ENCODE measurements at regions not wholly inside any gene's neighbourhood (a gene's known extent, or its start where the extent isn't known, plus 50 kb on each side); places are given as distances from the start of the nearest gene placed in this dataset.

GRCh38 chr1:199178646-199179045 is 539.8 kb downstream of the PTPRC start (continued):
- TF ChIP-seq ZNF530 (tag by site-specific recombination; IDR thresholded peaks at IDR 0.05; ENCODE audit: low read depth) (no peak), ZNF596 (tag by site-specific recombination; IDR thresholded peaks at IDR 0.05) (no peak), ZFP37 (tag by site-specific recombination; IDR thresholded peaks at IDR 0.05) (no peak), ZNF777 (tag by site-specific recombination; IDR thresholded peaks at IDR 0.05; ENCODE audit: borderline replicate concordance) (no peak), SP2 (tag by site-specific recombination; IDR thresholded peaks at IDR 0.05) (no peak), ZIC2 (tag by site-specific recombination; IDR thresholded peaks at IDR 0.05) (no peak)

GRCh38 chr1:199182186-199182843 is 543.5 kb downstream of the PTPRC start:
- POLR2A ChIA-PET: interaction anchor here (0.6 kb wide), 1 partner anchor 1542 kb away, joined by 3 read pairs; no protein-coding TSS in a partner anchor
- Histone ChIP-seq H3K36me3 (ENCODE audit: control insufficient read depth in 2 of 2, insufficient read depth in 1 of 2, low read length in 2 of 2) (no peaks in the 10 kb centered on the region), H3K4me3 (ENCODE audit: low read depth, low read length) (no peak overlapping the region), H3K27ac (ENCODE audit: extremely low read depth, low read depth, low read length) (no peak overlapping the region), H3K4me1 (ENCODE audit: control insufficient read depth, insufficient read depth, low read length) (no peaks in the 10 kb centered on the region), H3K9me3 (ENCODE audit: control insufficient read depth, insufficient read depth, low read depth, low read length) (no peaks in the 10 kb centered on the region)
- no peak for TF ChIP-seq ZNF560 (tag by site-specific recombination; IDR thresholded peaks at IDR 0.05; ENCODE audit: borderline replicate concordance)
- CTCF ChIA-PET: no interaction called here

- Histone ChIP-seq H3K4me1 (ENCODE audit: control insufficient read depth, insufficient read depth, low read length) (no peaks in the 10 kb centered on the region), H3K4me3 (ENCODE audit: low read depth, low read length) (no peak overlapping the region), H3K27ac (ENCODE audit: extremely low read depth, low read depth, low read length) (no peak overlapping the region), H3K9me3 (ENCODE audit: control insufficient read depth, insufficient read depth, low read depth, low read length) (no peaks in the 10 kb centered on the region), H3K36me3 (ENCODE audit: control insufficient read depth in 2 of 2, insufficient read depth in 1 of 2, low read length in 2 of 2) (no peaks in the 10 kb centered on the region)
- POLR2A ChIA-PET: no interaction called here
- CTCF ChIA-PET: no interaction called here
- TF ChIP-seq ZNF416 (tag by site-specific recombination; IDR thresholded peaks at IDR 0.05) (no peak), GLI4 (tag by site-specific recombination; IDR thresholded peaks at IDR 0.05) (no peak), ZNF112 (tag by site-specific recombination; IDR thresholded peaks at IDR 0.05) (no peak), ZNF248 (tag by site-specific recombination; IDR thresholded peaks at IDR 0.05) (no peak), ZNF544 (tag by site-specific recombination; IDR thresholded peaks at IDR 0.05) (no peak), ZNF658 (tag by site-specific recombination; IDR thresholded peaks at IDR 0.05) (no peak), ZNF548 (tag by site-specific recombination; IDR thresholded peaks at IDR 0.05) (no peak), ZNF404 (tag by site-specific recombination; IDR thresholded peaks at IDR 0.05) (no peak), ZNF560 (tag by site-specific recombination; IDR thresholded peaks at IDR 0.05; ENCODE audit: borderline replicate concordance) (no peak), SP3 (tag by site-specific recombination; IDR thresholded peaks at IDR 0.05) (no peak), ELK4 (IDR thresholded peaks at IDR 0.05; ENCODE audit: borderline replicate concordance, low read depth, low read length) (no peak), ZFP69B (tag by site-specific recombination; IDR thresholded peaks at IDR 0.05) (no peak)
Observed at GRCh38 chr1:199184180-199184579, 545.3 kb downstream of the PTPRC start.

GRCh38 chr1:199194862-199195261 is 556.0 kb downstream of the PTPRC start:
- Histone ChIP-seq H3K27ac (ENCODE audit: extremely low read depth, low read depth, low read length) (no peak overlapping the region), H3K4me3 (ENCODE audit: low read depth, low read length) (no peak overlapping the region), H3K36me3 (ENCODE audit: control insufficient read depth in 2 of 2, insufficient read depth in 1 of 2, low read length in 2 of 2) (no peaks in the 10 kb centered on the region), H3K9me3 (ENCODE audit: control insufficient read depth, insufficient read depth, low read depth, low read length) (no peaks in the 10 kb centered on the region), H3K4me1 (ENCODE audit: control insufficient read depth, insufficient read depth, low read length) (no peaks in the 10 kb centered on the region)
- ChIA-PET POLR2A (no interaction called here), CTCF (no interaction called here)
- no peak for TF ChIP-seq ZNF2 (tag by site-specific recombination; IDR thresholded peaks at IDR 0.05)
- no peak for TF ChIP-seq ZNF600 (tag by site-specific recombination; IDR thresholded peaks at IDR 0.05)
- no peak for TF ChIP-seq BCL6B (tag by site-specific recombination; IDR thresholded peaks at IDR 0.05)
- TF ChIP-seq ZNF239 (tag by site-specific recombination; IDR thresholded peaks at IDR 0.05): no peak
- no peak for TF ChIP-seq ZSCAN18 (tag by site-specific recombination; IDR thresholded peaks at IDR 0.05)
- TF ChIP-seq EGR2 (tag by site-specific recombination; IDR thresholded peaks at IDR 0.05; ENCODE audit: low read depth): no peak
- no peak for TF ChIP-seq ZNF777 (tag by site-specific recombination; IDR thresholded peaks at IDR 0.05; ENCODE audit: borderline replicate concordance)
- no peak for TF ChIP-seq ZNF645 (tag by site-specific recombination; IDR thresholded peaks at IDR 0.05)

Measured in HEK293 (cell line).